ENCODE measurements at regions not wholly inside any gene's neighbourhood (a gene's known extent, or its start where the extent isn't known, plus 50 kb on each side); places are given as distances from the start of the nearest gene placed in this dataset.

- TF ChIP-seq POLR2AphosphoS5 (IDR thresholded peaks at IDR 0.05; ENCODE audit: low read depth) (no peak), EZH2phosphoT487 (IDR thresholded peaks at IDR 0.05; ENCODE audit: unreplicated experiment) (no peak)
These were observed 1376.4 kb upstream of the GOT2 start (continued) for GRCh38 chr16:60110531-60110930.

- no peaks in the 10 kb centered on the region for H4K20me1 ChIP-seq (replicated peaks; ENCODE audit: insufficient read depth)
- peaks cover 3% of the 10 kb centered on the region; the same call in 1 of the 3 replicates for H3K36me3 Mint-ChIP-seq (ENCODE audit: low read depth)
- no peaks in the 10 kb centered on the region for H3K36me3 ChIP-seq (ENCODE audit: insufficient read depth)
- H3K79me2 ChIP-seq (replicated peaks; ENCODE audit: insufficient read depth), result no peaks in the 10 kb centered on the region
- H3K4me3 ChIP-seq, result no peak overlapping the region
- peak; percentile 8 for DNase-seq (ENCODE audit: low spot score)
- no peaks in the 10 kb centered on the region for H3K4me1 ChIP-seq (ENCODE audit: insufficient read depth)
- no peak overlapping the region for H3K4me3 Mint-ChIP-seq
- H3K27ac Mint-ChIP-seq, result no peak overlapping the region
- no peaks in the 10 kb centered on the region for H3K9me3 Mint-ChIP-seq
- TF ChIP-seq NANOG (IDR thresholded peaks at IDR 0.05; ENCODE audit: borderline replicate concordance) (no peak), EZH2phosphoT487 (IDR thresholded peaks at IDR 0.05; ENCODE audit: unreplicated experiment) (no peak), CREB1 (CRISPR knock-in tag; IDR thresholded peaks at IDR 0.05; ENCODE audit: low read depth) (no peak), REST (IDR thresholded peaks at IDR 0.05; ENCODE audit: unreplicated experiment) (no peak), ZNF331 (CRISPR knock-in tag; IDR thresholded peaks at IDR 0.05; ENCODE audit: low read depth) (no peak), ZNF462 (CRISPR knock-in tag; IDR thresholded peaks at IDR 0.05) (no peak), CTCF (conservative IDR thresholded peaks at IDR 0.05; ENCODE audit: low read depth in 2 of 2) (no peak), JUNB (IDR thresholded peaks at IDR 0.05; ENCODE audit: unreplicated experiment) (no peak), STAT1 (IDR thresholded peaks at IDR 0.05; ENCODE audit: unreplicated experiment) (no peak)
- no peaks in the 10 kb centered on the region for H3K9me2 ChIP-seq (ENCODE audit: insufficient read depth)
- H3K27me3 ChIP-seq (ENCODE audit: insufficient read depth), result no peaks in the 10 kb centered on the region
- no peaks in the 10 kb centered on the region for H3K27me3 Mint-ChIP-seq (ENCODE audit: insufficient read depth, low read depth, poor library complexity)
- peaks cover 8% of the 10 kb centered on the region; the same call in 1 of the 3 replicates for H3K4me1 Mint-ChIP-seq
- no peak for ATAC-seq
- peak overlapping the region; percentile 33; the same call in 1 of the 2 replicates for H2AFZ ChIP-seq
- no peak overlapping the region for H3K4me2 ChIP-seq
- H3K27ac ChIP-seq (ENCODE audit: low read depth), result no peak overlapping the region
- H3F3A ChIP-seq (replicated peaks; ENCODE audit: low read depth), result no peaks in the 10 kb centered on the region
These were observed 1373.8 kb upstream of the GOT2 start for GRCh38 chr16:60107871-60108270.
